Suprapubic skin (tissue), 3 donors: ENCODE measurements at regions not wholly inside any gene's neighbourhood (a gene's known extent, or its start where the extent isn't known, plus 50 kb on each side); places are given as distances from the start of the nearest gene placed in this dataset.

Source experiments
- CTCF ChIP-seq, 2 donors: fragments of 200-600 bp in 1 of 2; fragments of 450-650 bp in 1 of 2; sonication (generic) in 1 of 2; IDR thresholded peaks; one replicate each; pipeline ENCODE4 v1.5.1; 2016 to 2019; ENCODE audit warnings: antibody characterized with exemption in 2 of 2, mild to moderate bottlenecking in 1 of 2, moderate library complexity in 1 of 2
- POLR2AphosphoS5 ChIP-seq, 3 donors: sonication (generic); formaldehyde crosslinking; IDR thresholded peaks; one replicate each; pipeline ENCODE4 v1.6.1; 2017; ENCODE audit warnings: antibody characterized with exemption in 3 of 3

DNA sequence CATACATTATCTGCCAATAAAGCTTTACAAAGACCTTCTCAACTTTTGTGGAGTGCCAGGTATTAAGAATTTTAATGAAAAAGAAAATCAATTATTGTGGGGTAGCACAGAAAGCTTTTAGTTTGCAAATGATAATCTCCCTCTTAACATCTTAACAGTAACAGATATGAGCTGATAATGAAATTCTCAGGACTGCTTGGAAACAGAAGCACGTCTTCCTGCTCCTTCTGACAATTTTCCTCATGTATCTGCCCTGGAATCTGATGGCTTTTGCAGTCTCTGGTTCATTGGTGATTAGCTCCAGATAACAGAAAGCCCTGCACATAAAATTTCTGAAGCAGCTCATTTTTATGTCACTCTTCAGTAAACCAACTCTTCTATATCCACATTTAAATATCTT, 432.4 kb upstream of the PDZRN3 start:
- TF ChIP-seq CTCF (IDR thresholded peaks at IDR 0.05) (no peak), POLR2AphosphoS5 (IDR thresholded peaks at IDR 0.05) (no peak)
